Spleen (tissue), 11 donors: ENCODE measurements at regions not wholly inside any gene's neighbourhood (a gene's known extent, or its start where the extent isn't known, plus 50 kb on each side); places are given as distances from the start of the nearest gene placed in this dataset.

Experiments used
- DNase-seq: peaks from one replicate; pipeline ENCODE4 v3.0.0-alpha.2; 2020
- H3K27ac ChIP-seq, 8 donors: fragments of 200-600 bp; sonication (generic) in 7 of 8; 1 replicate in 4 of 8; 2 replicates in 4 of 8; pipeline versions ENCODE4 v1.5.0 to v1.8.0; 2016 to 2021; ENCODE audit warnings: inconsistent platforms in 4 of 8, mild to moderate bottlenecking in 4 of 8, moderate library complexity in 1 of 8
- H3K27me3 ChIP-seq, 7 donors: fragments of 200-600 bp; sonication (generic) in 6 of 7; replicated peaks in 1 of 7; 1 replicate in 4 of 7; 2 replicates in 3 of 7; pipeline versions ENCODE4 v1.5.0 to v1.8.0; 2016 to 2021; ENCODE audit warnings: inconsistent platforms in 3 of 7, mild to moderate bottlenecking in 1 of 7
- H3K36me3 ChIP-seq, 6 donors: fragments of 200-600 bp; sonication (generic) in 5 of 6; 1 replicate in 4 of 6; 2 replicates in 2 of 6; pipeline versions ENCODE4 v1.5.0 to v1.8.0; 2016 to 2021; ENCODE audit warnings: inconsistent platforms in 2 of 6
- H3K4me1 ChIP-seq, 6 donors: fragments of 200-600 bp; sonication (generic) in 5 of 6; 1 replicate in 3 of 6; 2 replicates in 3 of 6; pipeline versions ENCODE4 v1.5.0 to v1.8.0; 2016 to 2021; ENCODE audit warnings: inconsistent platforms in 3 of 6
- H3K4me3 ChIP-seq, 8 donors: fragments of 200-600 bp; sonication (generic) in 7 of 8; 1 replicate in 4 of 8; 2 replicates in 4 of 8; pipeline versions ENCODE4 v1.5.0 to v1.8.0; 2016 to 2021; ENCODE audit warnings: inconsistent platforms in 4 of 8, mild to moderate bottlenecking in 4 of 8, moderate library complexity in 2 of 8
- H3K9me3 ChIP-seq, 8 donors: fragments of 200-600 bp; sonication (generic) in 7 of 8; 1 replicate in 4 of 8; 2 replicates in 4 of 8; pipeline versions ENCODE4 v1.5.0 to v1.8.0; 2016 to 2021; ENCODE audit warnings: inconsistent platforms in 4 of 8
- CTCF ChIP-seq, 11 experiments: fragments of 200-600 bp in 7 of 11; fragments of 450-650 bp in 4 of 11; sonication (generic) in 4 of 11; IDR thresholded peaks in 8 of 11; conservative IDR thresholded peaks in 3 of 11; 1 replicate in 7 of 11; 2 replicates in 4 of 11; pipeline versions ENCODE4 v1.4.0 to v1.8.0; 2016 to 2021; ENCODE audit warnings: antibody characterized with exemption in 11 of 11, inconsistent platforms in 4 of 11, mild to moderate bottlenecking in 1 of 11
- POLR2A ChIP-seq, 3 donors: fragments of 450-650 bp; IDR thresholded peaks; one replicate each; pipeline ENCODE4 v1.5.1; 2017; ENCODE audit warnings: antibody characterized with exemption in 3 of 3, mild to moderate bottlenecking in 1 of 3
- POLR2AphosphoS5 ChIP-seq, 3 donors: sonication (generic); formaldehyde crosslinking; IDR thresholded peaks; one replicate each; pipeline ENCODE4 v1.5.1; 2017; ENCODE audit warnings: antibody characterized with exemption in 3 of 3
- WGBS, 5 donors: extraction: QIAGEN DNeasy Blood & Tissue Kit in 3 of 5; methylation state at CpG; one replicate each; pipeline versions ENCODE4 v1.1.5 to v1.1.7; 2013 to 2018; 5-methylcytosine and 5-hydroxymethylcytosine counted together
- intact Hi-C: fragments of 100-400 bp; cut with DNase I; formaldehyde crosslinking; loops from one replicate; pipeline ENCODE4 v1.15.0; 2023; ENCODE audit warnings: low total_unique reads
- donor health status: healthy with polysubstance abuse.
- donor health status: DM: no; HTN: no; CAD: no; lungs with moderate emphysema.
- donor health status: DM: no; HTN: no; CAD: no.
- donor health status: Bipolar disorder and iron deficiency.
- donor health status: healthy.
- donor health status: DM: no; HTN: no; CAD: no.
- donor health status: DM: yes; HTN: yes; CAD: no.

- TF ChIP-seq CTCF (IDR thresholded peaks at IDR 0.05 in 8 of 11, conservative IDR thresholded peaks at IDR 0.05 in 3 of 11) (no peak), POLR2A (IDR thresholded peaks at IDR 0.05) (no peak), POLR2AphosphoS5 (IDR thresholded peaks at IDR 0.05) (no peak)
- Histone ChIP-seq H3K9me3 (no peaks in the 10 kb centered on the region), H3K36me3 (no peaks in the 10 kb centered on the region), H3K4me1 (no peaks in the 10 kb centered on the region), H3K27ac (no peak overlapping the region), H3K4me3 (no peak overlapping the region), H3K27me3 (no peaks in the 10 kb centered on the region)
- WGBS, 5 donors: 45 to 74% (median 57%) methylated on average over 2 of the region's 2 CpGs
- DNase-seq: no peak
- intact Hi-C loops: no loop called here
These were observed 143.2 kb downstream of the LHFPL1 start for GRCh38 chrX:112536544-112536943.

GRCh38 chrX:112527903-112528302 lies 151.8 kb downstream of the LHFPL1 start:
- H3K27me3 ChIP-seq: peaks cover 0 to 7% (median 0%) of the 10 kb centered on the region in 7 donors
- no peak for DNase-seq
- no peak overlapping the region for H3K4me3 ChIP-seq
- intact Hi-C loops: no loop called here
- no peaks in the 10 kb centered on the region for H3K36me3 ChIP-seq
- H3K4me1 ChIP-seq: no peaks in the 10 kb centered on the region
- no peak overlapping the region for H3K27ac ChIP-seq
- H3K9me3 ChIP-seq: peaks cover 0 to 8% (median 0%) of the 10 kb centered on the region in 8 donors
- no peak for TF ChIP-seq POLR2A (IDR thresholded peaks at IDR 0.05)
- TF ChIP-seq CTCF (IDR thresholded peaks at IDR 0.05 in 8 of 11, conservative IDR thresholded peaks at IDR 0.05 in 3 of 11): no peak
- TF ChIP-seq POLR2AphosphoS5 (IDR thresholded peaks at IDR 0.05): no peak

- peaks cover 0 to 7% (median 0%) of the 10 kb centered on the region in 7 donors for H3K27me3 ChIP-seq
- TF ChIP-seq POLR2A (IDR thresholded peaks at IDR 0.05) (no peak), POLR2AphosphoS5 (IDR thresholded peaks at IDR 0.05) (no peak), CTCF (IDR thresholded peaks at IDR 0.05 in 8 of 11, conservative IDR thresholded peaks at IDR 0.05 in 3 of 11) (no peak)
- peaks cover 0 to 8% (median 0%) of the 10 kb centered on the region in 8 donors for H3K9me3 ChIP-seq
- no peaks in the 10 kb centered on the region for H3K36me3 ChIP-seq
- DNase-seq: no peak
- H3K27ac ChIP-seq: no peak overlapping the region
- WGBS, 5 donors: 58 to 80% (median 71%) methylated on average over 2 of the region's 2 CpGs
- no peaks in the 10 kb centered on the region for H3K4me1 ChIP-seq
- no peak overlapping the region for H3K4me3 ChIP-seq
- intact Hi-C loops: no loop called here
These were observed 158.1 kb downstream of the LHFPL1 start for GRCh38 chrX:112521676-112522075.

GRCh38 chrX:112520124-112520523 lies 159.6 kb downstream of the LHFPL1 start:
- H3K36me3 ChIP-seq: no peaks in the 10 kb centered on the region
- H3K9me3 ChIP-seq: peaks cover 0 to 14% (median 6%) of the 10 kb centered on the region in 8 donors
- no peaks in the 10 kb centered on the region for H3K4me1 ChIP-seq
- TF ChIP-seq POLR2A (IDR thresholded peaks at IDR 0.05): no peak
- no peak for TF ChIP-seq CTCF (IDR thresholded peaks at IDR 0.05 in 8 of 11, conservative IDR thresholded peaks at IDR 0.05 in 3 of 11)
- no peak for TF ChIP-seq POLR2AphosphoS5 (IDR thresholded peaks at IDR 0.05)
- no peak overlapping the region for H3K4me3 ChIP-seq
- WGBS, 5 donors: 53 to 85% (median 65%) methylated on average over 1 of the region's 1 CpG
- no peak overlapping the region for H3K27ac ChIP-seq
- intact Hi-C loops: no loop called here
- DNase-seq: no peak
- no peaks in the 10 kb centered on the region for H3K27me3 ChIP-seq
